ENCODE measurements at regions not wholly inside any gene's neighbourhood (a gene's known extent, or its start where the extent isn't known, plus 50 kb on each side); places are given as distances from the start of the nearest gene placed in this dataset.

GRCh38 chr15:35218215-35218614, 133.1 kb upstream of the NANOGP8 start:
- intact Hi-C loops (cut with DNase I) = no loop called here

DNA sequence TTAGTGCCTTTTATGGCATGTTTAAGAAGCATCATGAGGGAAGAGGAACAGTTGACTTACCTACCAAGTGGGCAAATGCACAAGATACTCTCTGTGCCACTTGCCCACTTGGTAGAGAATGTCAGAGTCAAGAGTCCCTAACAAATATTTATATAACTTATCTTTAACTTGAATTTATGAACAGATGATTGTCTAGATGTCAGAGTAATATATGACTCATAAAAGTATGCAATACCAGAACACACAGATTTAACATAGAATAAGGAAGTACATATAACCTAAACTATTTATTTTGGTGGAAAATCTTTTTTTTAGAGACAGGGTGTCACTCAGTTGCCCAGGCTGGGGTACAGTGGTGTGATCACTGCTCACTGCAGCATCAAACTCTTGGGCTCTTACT, 130.0 kb upstream of the NANOGP8 start:
- no peak for DNase-seq (ENCODE audit: low spot score)
- H3K27me3 ChIP-seq (replicated peaks; ENCODE audit: insufficient read depth) = no peaks in the 10 kb centered on the region
- no peaks in the 10 kb centered on the region for H3K4me1 ChIP-seq (replicated peaks)
- no peak overlapping the region for H3K4me3 ChIP-seq
- intact Hi-C loops (cut with DNase I) = no loop called here
- no peaks in the 10 kb centered on the region for H3K36me3 ChIP-seq
- no peak for TF ChIP-seq POLR2A (IDR thresholded peaks at IDR 0.05)
- TF ChIP-seq POLR2AphosphoS5 (IDR thresholded peaks at IDR 0.05) = no peak
- no peak for TF ChIP-seq CTCF (IDR thresholded peaks at IDR 0.05)
- H3K27ac ChIP-seq = no peak overlapping the region
- no peaks in the 10 kb centered on the region for H3K9me3 ChIP-seq

More at GRCh38 chr15:35218215-35218614, 133.1 kb upstream of the NANOGP8 start:
- H3K27me3 ChIP-seq (replicated peaks; ENCODE audit: insufficient read depth) = no peaks in the 10 kb centered on the region
- H3K36me3 ChIP-seq = no peaks in the 10 kb centered on the region
- H3K4me3 ChIP-seq = no peak overlapping the region
- no peak overlapping the region for H3K27ac ChIP-seq
- DNase-seq (ENCODE audit: low spot score) = no peak
- WGBS = 95% methylated on average over 1 of the region's 1 CpG
- no peaks in the 10 kb centered on the region for H3K9me3 ChIP-seq
- TF ChIP-seq CTCF (IDR thresholded peaks at IDR 0.05) (no peak), POLR2AphosphoS5 (IDR thresholded peaks at IDR 0.05) (no peak), POLR2A (IDR thresholded peaks at IDR 0.05) (no peak)
- H3K4me1 ChIP-seq (replicated peaks) = no peaks in the 10 kb centered on the region

DNA sequence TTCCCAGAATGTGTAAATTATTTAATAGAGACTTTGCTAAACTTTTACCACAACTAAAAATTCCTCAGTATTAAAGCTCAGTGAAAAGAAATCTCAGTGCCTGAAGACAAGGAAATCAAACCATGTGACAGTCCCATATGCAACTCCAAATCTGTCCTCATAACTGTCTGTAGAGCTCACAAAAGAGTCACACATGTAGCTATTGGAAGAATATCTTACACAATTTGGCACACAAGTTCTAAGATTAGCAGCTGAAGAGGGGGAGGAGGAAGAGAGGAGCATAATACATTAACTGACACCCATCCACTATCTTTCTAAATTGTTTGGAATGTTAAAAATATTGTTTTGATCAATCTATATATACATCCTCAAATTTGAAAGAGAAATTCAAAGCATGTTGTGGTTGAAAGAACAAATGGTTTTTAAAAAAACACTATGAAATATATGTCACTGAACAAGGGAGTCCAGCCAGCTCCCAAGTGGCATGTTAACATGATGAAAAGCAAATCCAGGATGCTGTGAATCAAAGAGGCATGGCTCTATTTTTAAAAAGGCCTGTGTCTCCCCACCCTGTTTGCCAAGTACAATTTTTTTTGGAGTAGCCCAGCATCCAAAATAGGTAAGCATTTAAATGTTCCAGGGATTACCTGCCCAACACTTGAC, 126.3 kb upstream of the NANOGP8 start:
- H3K27ac ChIP-seq = no peak overlapping the region
- no peaks in the 10 kb centered on the region for H3K27me3 ChIP-seq (replicated peaks; ENCODE audit: insufficient read depth)
- H3K4me3 ChIP-seq = no peak overlapping the region
- no peak for DNase-seq (ENCODE audit: low spot score)
- intact Hi-C loops (cut with DNase I) = no loop called here
- H3K9me3 ChIP-seq = no peaks in the 10 kb centered on the region
- no peaks in the 10 kb centered on the region for H3K4me1 ChIP-seq (replicated peaks)
- no peak for TF ChIP-seq POLR2AphosphoS5 (IDR thresholded peaks at IDR 0.05)
- TF ChIP-seq CTCF (IDR thresholded peaks at IDR 0.05) = no peak
- no peak for TF ChIP-seq POLR2A (IDR thresholded peaks at IDR 0.05)
- no peaks in the 10 kb centered on the region for H3K36me3 ChIP-seq

DNA sequence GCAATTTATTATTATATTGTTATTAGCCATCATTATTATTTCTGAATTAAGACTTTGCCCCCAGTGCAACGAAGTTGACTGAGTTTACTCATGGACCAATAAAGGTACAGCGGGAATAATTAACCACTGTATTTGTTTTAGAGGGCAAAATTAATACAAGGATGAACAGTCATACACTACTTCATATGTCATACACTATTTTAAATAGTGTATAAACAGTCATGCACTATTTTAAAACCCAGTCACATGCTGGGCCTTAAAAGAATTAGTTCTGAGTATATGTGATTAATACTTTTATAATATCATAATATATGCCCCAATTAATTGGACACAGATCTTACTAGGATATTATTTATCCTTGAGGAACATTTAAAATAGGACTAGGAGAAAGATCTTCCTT, 125.3 kb upstream of the NANOGP8 start:
- intact Hi-C loops (cut with DNase I) = no loop called here
- 49% methylated on average over 2 of the region's 2 CpGs for WGBS
- no peak for TF ChIP-seq CTCF (IDR thresholded peaks at IDR 0.05)
- TF ChIP-seq POLR2A (IDR thresholded peaks at IDR 0.05) = no peak
- no peak for DNase-seq (ENCODE audit: low spot score)
- H3K27ac ChIP-seq = no peak overlapping the region
- no peaks in the 10 kb centered on the region for H3K4me1 ChIP-seq (replicated peaks)
- no peaks in the 10 kb centered on the region for H3K36me3 ChIP-seq
- H3K4me3 ChIP-seq = no peak overlapping the region
- H3K27me3 ChIP-seq (replicated peaks; ENCODE audit: insufficient read depth) = no peaks in the 10 kb centered on the region
- H3K9me3 ChIP-seq = no peaks in the 10 kb centered on the region

- no peak for DNase-seq (ENCODE audit: low spot score)
- Histone ChIP-seq H3K9me3 (no peaks in the 10 kb centered on the region), H3K4me1 (replicated peaks) (no peaks in the 10 kb centered on the region), H3K27ac (no peak overlapping the region), H3K4me3 (no peak overlapping the region), H3K36me3 (no peaks in the 10 kb centered on the region), H3K27me3 (replicated peaks; ENCODE audit: insufficient read depth) (no peaks in the 10 kb centered on the region)
- TF ChIP-seq POLR2AphosphoS5 (IDR thresholded peaks at IDR 0.05) (no peak), CTCF (IDR thresholded peaks at IDR 0.05) (no peak), POLR2A (IDR thresholded peaks at IDR 0.05) (no peak)
- intact Hi-C loops (cut with DNase I) = no loop called here
- WGBS = 39% methylated on average over 1 of the region's 1 CpG
These were observed 124.7 kb upstream of the NANOGP8 start for GRCh38 chr15:35209838-35210237.

All from prostate gland (tissue), 2 donors.